Upper lobe of right lung (tissue), 1 donor: ENCODE measurements at regions not wholly inside any gene's neighbourhood (a gene's known extent, or its start where the extent isn't known, plus 50 kb on each side); places are given as distances from the start of the nearest gene placed in this dataset.
A peak's percentile ranks its signal among the peaks of the same experiment; 100 is the strongest.

ENCODE experiments used
- ATAC-seq: fragments of 200-7000 bp; cut with Tn5 transposase; one replicate; pipeline ENCODE4 v1.9.1; 2020; ENCODE audit warnings: mild to moderate bottlenecking, moderate library complexity
- DNase-seq: peaks from one replicate; pipeline ENCODE4 v3.0.0-alpha.2; 2020
- H3K27ac ChIP-seq: fragments of 200-600 bp; one replicate; pipeline ENCODE4 v1.8.0; 2022
- H3K27me3 ChIP-seq: fragments of 200-600 bp; one replicate; pipeline ENCODE4 v1.8.0; 2022; ENCODE audit warnings: mild to moderate bottlenecking
- H3K36me3 ChIP-seq: fragments of 200-600 bp; one replicate; pipeline ENCODE4 v1.8.0; 2022
- H3K4me1 ChIP-seq: fragments of 200-600 bp; one replicate; pipeline ENCODE4 v1.8.0; 2022
- H3K4me3 ChIP-seq: fragments of 200-600 bp; one replicate; pipeline ENCODE4 v1.8.0; 2022; ENCODE audit warnings: mild to moderate bottlenecking
- H3K9me3 ChIP-seq: fragments of 200-600 bp; one replicate; pipeline ENCODE4 v1.8.0; 2022
- CTCF ChIP-seq: fragments of 200-600 bp; IDR thresholded peaks from one replicate; pipeline ENCODE4 v1.8.0; 2022; ENCODE audit warnings: antibody characterized with exemption
- intact Hi-C: fragments of 100-400 bp; cut with DNase I; formaldehyde crosslinking; loops from one replicate; pipeline ENCODE4 v1.11.0; 2022
- donor health status: DM: no; HTN: yes; CAD: no; lungs with severe emphysema.

GRCh38 chr10:4526311-4526731 is 299.7 kb upstream of the AKR1E2 start:
- DNase-seq (no peak), ATAC-seq (no peak)
- Histone ChIP-seq H3K36me3 (no peaks in the 10 kb centered on the region), H3K4me3 (no peak overlapping the region), H3K27ac (no peak overlapping the region), H3K9me3 (no peaks in the 10 kb centered on the region), H3K4me1 (no peaks in the 10 kb centered on the region), H3K27me3 (no peaks in the 10 kb centered on the region)
- no peak for TF ChIP-seq CTCF
- intact Hi-C loops: no loop called here

- ATAC-seq (no peak), DNase-seq (no peak)
- no peak for TF ChIP-seq CTCF
- Histone ChIP-seq H3K27me3 (no peaks in the 10 kb centered on the region), H3K36me3 (no peaks in the 10 kb centered on the region), H3K9me3 (no peaks in the 10 kb centered on the region), H3K27ac (no peak overlapping the region), H3K4me1 (no peaks in the 10 kb centered on the region), H3K4me3 (no peak overlapping the region)
- intact Hi-C loops: no loop called here
These were observed 300.9 kb upstream of the AKR1E2 start for GRCh38 chr10:4525103-4525502.

GRCh38 chr10:4522296-4523000 is 303.6 kb upstream of the AKR1E2 start:
- Histone ChIP-seq H3K36me3 (no peaks in the 10 kb centered on the region), H3K4me1 (no peaks in the 10 kb centered on the region), H3K27me3 (no peaks in the 10 kb centered on the region), H3K9me3 (no peaks in the 10 kb centered on the region), H3K4me3 (no peak overlapping the region), H3K27ac (no peak overlapping the region)
- no peak for DNase-seq
- intact Hi-C loops: no loop called here
- ATAC-seq: no peak
- TF ChIP-seq CTCF: no peak

- H3K36me3 ChIP-seq: no peaks in the 10 kb centered on the region
- TF ChIP-seq CTCF: no peak
- H3K27ac ChIP-seq: no peak overlapping the region
- ATAC-seq (peak; percentile 34), DNase-seq (no peak)
- intact Hi-C loops: no loop called here
- no peaks in the 10 kb centered on the region for H3K27me3 ChIP-seq
- H3K4me1 ChIP-seq: no peaks in the 10 kb centered on the region
- H3K4me3 ChIP-seq: no peak overlapping the region
- no peaks in the 10 kb centered on the region for H3K9me3 ChIP-seq
These were observed 306.2 kb upstream of the AKR1E2 start for GRCh38 chr10:4519658-4520402.

GRCh38 chr10:4517746-4518145 is 308.3 kb upstream of the AKR1E2 start:
- Histone ChIP-seq H3K27me3 (no peaks in the 10 kb centered on the region), H3K36me3 (no peaks in the 10 kb centered on the region), H3K9me3 (no peaks in the 10 kb centered on the region), H3K4me3 (no peak overlapping the region), H3K27ac (no peak overlapping the region), H3K4me1 (peaks cover 5% of the 10 kb centered on the region)
- DNase-seq (no peak), ATAC-seq (no peak)
- intact Hi-C loops: no loop called here
- TF ChIP-seq CTCF: no peak
